ENCODE measurements at regions not wholly inside any gene's neighbourhood (a gene's known extent, or its start where the extent isn't known, plus 50 kb on each side); places are given as distances from the start of the nearest gene placed in this dataset.

- peak; percentile 61 for TF ChIP-seq CTCF (IDR thresholded peaks at IDR 0.05; ENCODE audit: insufficient read depth, low read depth, low read length, missing control alignments)
- peak; percentile 100 for DNase-seq (ENCODE audit: low read depth)
- no peak overlapping the region for H3K4me3 ChIP-seq (ENCODE audit: low read length)
These were observed 357.7 kb downstream of the OTOL1 start for GRCh38 chr3:161854232-161854771.

GRCh38 chr3:161859057-161859456 is 362.4 kb downstream of the OTOL1 start:
- TF ChIP-seq CTCF (IDR thresholded peaks at IDR 0.05; ENCODE audit: insufficient read depth, low read depth, low read length, missing control alignments), result no peak
- H3K4me3 ChIP-seq (ENCODE audit: low read length), result no peak overlapping the region
- DNase-seq (ENCODE audit: low read depth), result no peak

GRCh38 chr3:161859865-161860450 is 363.4 kb downstream of the OTOL1 start:
- no peak for TF ChIP-seq CTCF (IDR thresholded peaks at IDR 0.05; ENCODE audit: insufficient read depth, low read depth, low read length, missing control alignments)
- no peak overlapping the region for H3K4me3 ChIP-seq (ENCODE audit: low read length)
- DNase-seq (ENCODE audit: low read depth), result no peak

GRCh38 chr3:161863775-161864174 is 367.2 kb downstream of the OTOL1 start:
- no peak overlapping the region for H3K4me3 ChIP-seq (ENCODE audit: low read length)
- no peak for DNase-seq (ENCODE audit: low read depth)
- TF ChIP-seq CTCF (IDR thresholded peaks at IDR 0.05; ENCODE audit: insufficient read depth, low read depth, low read length, missing control alignments), result no peak

- no peak for TF ChIP-seq CTCF (IDR thresholded peaks at IDR 0.05; ENCODE audit: insufficient read depth, low read depth, low read length, missing control alignments)
- DNase-seq (ENCODE audit: low read depth), result no peak
- H3K4me3 ChIP-seq (ENCODE audit: low read length), result no peak overlapping the region
These were observed 369.6 kb downstream of the OTOL1 start for GRCh38 chr3:161866176-161866575.

- DNase-seq (ENCODE audit: low read depth), result peak; percentile 22
- H3K4me3 ChIP-seq (ENCODE audit: low read length), result no peak overlapping the region
- no peak for TF ChIP-seq CTCF (IDR thresholded peaks at IDR 0.05; ENCODE audit: insufficient read depth, low read depth, low read length, missing control alignments)
These were observed 378.9 kb downstream of the OTOL1 start for GRCh38 chr3:161875483-161875882.

GRCh38 chr3:161879470-161879869 is 382.9 kb downstream of the OTOL1 start:
- TF ChIP-seq CTCF (IDR thresholded peaks at IDR 0.05; ENCODE audit: insufficient read depth, low read depth, low read length, missing control alignments), result no peak
- no peak overlapping the region for H3K4me3 ChIP-seq (ENCODE audit: low read length)
- DNase-seq (ENCODE audit: low read depth), result no peak

All from epithelial cell of esophagus (primary cell).